ENCODE measurements at regions not wholly inside any gene's neighbourhood (a gene's known extent, or its start where the extent isn't known, plus 50 kb on each side); places are given as distances from the start of the nearest gene placed in this dataset.
"Not testable (repeated sequence)": the region's sequence is repeated elsewhere in the genome, so short reads cannot be mapped to it uniquely, and the experiment has no call there.

GRCh38 chr5:133881576-133882388 lies 86.6 kb downstream of the C5orf15 start:
- DNase-seq (ENCODE audit: low read depth in 3 of 3), result no peak

DNA sequence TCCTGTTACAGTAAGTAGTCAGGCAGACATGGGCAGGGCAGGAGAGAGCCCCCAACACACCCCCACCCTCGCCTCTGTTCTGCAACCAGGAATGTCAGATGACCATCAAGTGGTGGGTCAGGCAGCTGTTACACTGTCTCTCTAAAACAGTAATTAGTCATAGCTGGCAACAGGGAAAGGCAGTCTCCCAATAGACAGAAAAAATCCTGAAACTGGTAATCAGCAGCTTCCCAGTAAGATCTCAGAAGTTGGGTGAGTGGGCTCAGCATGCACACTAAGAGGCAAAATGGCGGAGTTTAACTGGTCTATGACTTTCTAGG lies 90.2 kb downstream of the C5orf15 start:
- no peak for DNase-seq (ENCODE audit: low read depth in 3 of 3)

DNA sequence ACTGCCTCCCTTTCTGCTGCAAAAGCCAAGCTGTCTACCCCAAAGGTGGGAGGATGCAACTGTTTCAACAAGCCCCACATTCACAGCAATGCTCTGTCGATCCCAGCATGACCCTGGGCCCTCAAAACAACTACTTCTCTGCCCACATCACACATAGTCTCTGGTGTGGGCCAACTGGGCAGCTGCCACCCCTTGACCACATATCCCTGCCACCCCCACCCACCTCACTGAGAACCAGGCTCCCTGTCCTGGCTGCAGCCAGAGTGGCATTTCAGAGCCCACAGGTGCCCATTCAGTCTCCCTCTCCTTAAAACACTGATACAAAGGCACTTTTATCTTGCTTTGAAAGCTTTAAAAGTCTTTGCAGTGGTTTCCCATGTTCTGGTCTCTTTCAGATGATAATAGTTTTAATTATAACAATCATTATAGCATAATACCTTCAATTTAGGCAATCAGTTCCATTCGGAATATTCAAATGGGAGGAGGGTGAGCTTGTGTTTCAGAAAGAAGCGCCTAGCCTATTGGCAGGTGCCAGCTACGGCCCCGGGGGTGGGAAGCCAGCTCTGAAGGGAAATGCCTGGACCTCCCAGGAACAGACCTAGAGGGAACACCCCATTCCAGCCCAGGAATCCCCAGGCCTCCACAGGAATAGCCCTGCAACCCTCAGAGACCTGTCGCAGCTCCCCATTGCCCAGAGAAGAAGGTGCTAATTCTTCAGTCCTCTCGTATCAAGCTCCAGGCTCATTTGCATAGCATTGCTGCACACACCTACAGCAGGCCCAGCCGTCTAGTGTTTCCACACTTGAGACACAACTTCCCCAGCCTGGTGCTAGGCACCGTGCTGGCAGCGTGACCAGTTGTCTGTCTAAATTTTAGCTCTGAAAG lies 90.8 kb downstream of the C5orf15 start:
- no peak for DNase-seq (ENCODE audit: low read depth in 3 of 3)

DNA sequence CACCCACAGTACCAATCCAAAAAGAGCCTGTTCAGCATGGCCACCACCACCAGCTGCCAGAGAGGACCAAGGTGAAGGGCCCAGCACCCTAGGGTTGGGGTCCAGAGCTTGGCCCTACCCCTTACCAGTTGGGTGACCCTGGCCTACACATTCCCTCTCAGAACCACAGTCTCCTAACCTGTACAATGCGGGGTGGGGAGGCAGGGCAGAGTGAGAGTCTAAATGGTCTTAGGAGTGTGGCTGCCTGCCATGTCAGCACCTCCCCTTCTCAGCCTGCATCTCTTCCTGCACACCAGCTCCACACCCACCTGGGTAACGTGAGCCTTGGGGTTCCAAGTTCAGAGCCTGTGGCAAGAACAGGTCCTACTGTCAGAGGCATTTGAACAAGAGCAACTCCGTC lies 92.2 kb downstream of the C5orf15 start:
- DNase-seq (ENCODE audit: low read depth in 3 of 3), result no peak

DNA sequence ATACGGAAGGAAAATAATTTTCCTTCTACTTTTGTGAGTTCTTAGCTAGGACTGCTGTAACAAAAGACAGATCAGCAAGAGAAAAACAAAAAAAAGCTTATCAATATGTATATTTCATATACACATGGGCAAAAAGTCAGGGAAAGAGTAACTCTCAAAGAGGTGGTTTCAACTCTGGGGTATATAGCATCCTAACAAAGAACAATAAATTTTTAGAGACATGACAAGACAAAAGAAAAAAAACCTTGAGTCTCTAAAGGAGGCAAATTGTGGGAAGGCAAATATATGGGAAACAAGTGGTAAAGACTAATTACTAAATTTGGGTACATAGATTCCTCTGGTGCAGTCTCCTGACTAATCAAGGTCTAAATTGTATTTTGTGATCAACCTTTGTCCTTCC lies 93.2 kb downstream of the C5orf15 start:
- no peak for DNase-seq (ENCODE audit: low read depth in 3 of 3)

DNA sequence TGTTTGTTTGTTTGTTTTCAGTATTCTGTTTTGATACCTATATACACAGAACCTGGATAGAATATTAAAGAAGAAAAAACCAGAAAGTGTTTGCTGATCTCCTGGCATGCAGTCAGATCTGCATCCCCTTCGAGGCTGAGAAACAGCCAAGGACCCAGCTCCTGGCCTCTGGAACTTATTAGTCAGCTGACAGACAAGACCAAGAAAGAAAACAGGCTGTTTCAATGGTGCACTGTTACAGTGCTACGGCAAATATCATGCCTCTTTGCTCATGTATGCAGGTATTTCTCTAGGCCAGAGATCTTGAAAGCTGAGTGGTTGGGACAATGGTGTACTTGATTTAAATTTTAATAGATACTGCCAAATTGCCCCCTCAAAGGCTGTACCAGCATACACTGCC lies 95.0 kb downstream of the C5orf15 start:
- no peak for DNase-seq (ENCODE audit: low read depth in 3 of 3)

DNA sequence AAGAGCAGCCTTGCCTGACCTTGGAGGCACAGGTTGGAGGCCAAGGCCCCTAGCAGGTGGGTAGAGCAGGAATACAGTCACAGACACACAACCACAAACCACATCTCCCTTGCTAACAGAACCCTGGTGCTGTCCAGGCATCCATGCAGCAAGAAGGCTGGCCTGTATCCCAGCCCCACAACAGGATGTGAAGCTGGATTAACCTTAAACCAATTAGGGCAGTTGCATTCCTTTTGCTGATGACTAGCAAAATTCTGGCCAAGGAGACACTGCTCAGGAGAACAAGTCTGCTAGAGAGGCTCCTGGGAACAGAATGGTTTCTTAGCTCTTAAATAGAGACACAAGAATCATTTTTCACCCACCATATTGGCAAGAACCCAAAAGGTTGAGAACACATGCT lies 97.8 kb downstream of the C5orf15 start:
- DNase-seq (ENCODE audit: low read depth in 3 of 3), result no peak

GRCh38 chr5:133869519-133870335 lies 98.7 kb downstream of the C5orf15 start:
- DNase-seq (ENCODE audit: low read depth in 3 of 3), result no peak

GRCh38 chr5:133868946-133869518 lies 99.4 kb downstream of the C5orf15 start:
- DNase-seq (ENCODE audit: low read depth in 3 of 3), result peak; percentile 67 to 78 (median 67)

DNA sequence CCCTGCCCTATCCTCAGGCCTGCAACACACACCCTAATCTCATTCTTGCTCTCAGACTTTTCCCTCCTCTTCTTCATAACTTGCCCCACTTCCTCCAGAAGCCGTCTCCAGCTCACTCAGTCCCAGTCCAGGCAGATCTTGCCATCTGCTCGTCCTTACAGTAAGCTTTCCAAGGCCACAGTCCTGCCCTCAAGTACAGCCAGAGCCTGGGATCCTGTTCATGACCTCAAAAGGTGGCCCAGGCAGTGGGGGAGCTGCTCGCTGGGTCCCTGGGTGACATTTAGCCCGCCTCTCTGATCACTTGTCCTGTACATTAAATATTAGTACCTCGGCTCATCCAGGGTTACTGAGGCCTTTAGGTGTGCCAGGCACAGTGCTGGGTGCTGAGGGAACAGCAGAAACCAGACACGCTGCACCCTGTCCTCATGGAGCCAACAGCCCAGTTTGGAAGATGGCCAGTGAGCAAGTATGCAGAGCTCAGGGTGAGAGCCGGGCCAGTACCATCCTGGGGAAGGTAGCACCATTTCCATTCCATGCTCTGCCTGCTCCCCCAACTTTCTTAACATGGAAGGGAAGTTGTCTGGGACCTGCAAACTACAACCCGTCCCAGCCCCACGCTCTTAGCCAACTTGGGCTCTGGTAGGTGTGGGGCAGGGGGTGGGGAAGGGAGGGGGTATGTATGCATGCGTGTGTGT lies 100.4 kb downstream of the C5orf15 start:
- DNase-seq (ENCODE audit: low read depth in 3 of 3), result no peak

DNA sequence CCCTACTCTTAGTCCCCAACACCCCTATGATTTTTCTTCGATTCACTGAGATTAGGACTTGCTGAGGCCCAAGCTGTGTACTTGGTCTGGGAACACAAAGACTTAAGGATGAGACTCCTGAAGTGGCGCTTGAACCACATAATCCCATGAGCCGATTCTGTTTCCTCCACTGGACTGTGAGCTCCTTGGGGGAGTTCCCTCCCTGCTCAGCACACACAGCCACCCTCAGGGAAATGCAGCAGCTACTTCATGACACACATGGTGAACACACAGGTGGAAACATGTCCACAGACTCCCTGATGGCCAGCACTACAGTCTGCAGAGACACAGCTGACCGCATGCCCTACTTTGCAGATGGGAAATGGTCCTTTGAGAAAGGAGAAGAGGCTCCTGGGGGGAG lies 101.1 kb downstream of the C5orf15 start:
- DNase-seq (ENCODE audit: low read depth in 3 of 3), result no peak

DNA sequence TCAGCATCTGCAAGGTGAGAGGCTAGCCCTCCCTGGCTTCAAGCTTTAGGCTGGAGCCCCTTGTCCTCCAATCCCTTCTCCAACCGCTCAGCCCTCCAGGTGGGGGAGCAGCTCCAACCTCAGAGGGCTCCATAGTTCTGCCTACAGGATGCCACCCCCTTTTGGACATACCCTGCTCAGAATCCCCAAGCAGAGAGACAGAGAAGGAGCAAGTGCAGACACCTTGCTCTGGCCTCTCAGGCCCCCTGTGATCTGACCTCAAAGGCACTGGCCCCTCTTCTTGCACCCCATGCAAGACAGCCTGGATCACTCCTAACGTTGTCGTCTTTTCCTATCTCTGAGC lies 101.6 kb downstream of the C5orf15 start:
- DNase-seq (ENCODE audit: low read depth in 3 of 3), result no peak

- no peak for DNase-seq (ENCODE audit: low read depth in 3 of 3)
Measured at GRCh38 chr5:133866160-133866902, 102.1 kb downstream of the C5orf15 start.

DNA sequence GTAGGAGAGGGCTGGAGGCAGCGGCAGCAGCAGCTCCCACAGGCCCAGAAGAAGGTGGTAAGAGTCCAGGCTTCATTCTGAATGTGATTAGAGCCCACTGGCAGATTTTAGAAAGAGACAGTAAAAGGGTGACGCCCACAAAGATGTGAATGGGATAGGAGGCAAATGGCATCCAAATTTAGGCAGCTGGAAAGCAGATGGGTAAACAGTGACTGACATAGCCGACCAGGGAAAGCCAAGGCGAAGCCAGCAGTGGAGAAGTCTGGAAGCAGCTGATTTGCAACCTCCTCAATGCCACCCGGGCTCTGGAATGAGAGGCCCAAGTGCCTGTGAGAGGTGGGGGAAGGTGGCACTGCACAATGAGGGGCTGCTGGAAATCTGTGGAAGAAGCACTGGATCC lies 103.3 kb downstream of the C5orf15 start:
- no peak for DNase-seq (ENCODE audit: low read depth in 3 of 3)

- no peak for DNase-seq (ENCODE audit: low read depth in 3 of 3)
Measured at GRCh38 chr5:133864711-133865110, 103.7 kb downstream of the C5orf15 start.

GRCh38 chr5:133863857-133864585 lies 104.4 kb downstream of the C5orf15 start:
- DNase-seq (ENCODE audit: low read depth in 3 of 3), result no peak

GRCh38 chr5:133861161-133861737 lies 107.2 kb downstream of the C5orf15 start:
- DNase-seq (ENCODE audit: low read depth in 3 of 3), result peak in 1 of 3 experiments; percentile 25

DNA sequence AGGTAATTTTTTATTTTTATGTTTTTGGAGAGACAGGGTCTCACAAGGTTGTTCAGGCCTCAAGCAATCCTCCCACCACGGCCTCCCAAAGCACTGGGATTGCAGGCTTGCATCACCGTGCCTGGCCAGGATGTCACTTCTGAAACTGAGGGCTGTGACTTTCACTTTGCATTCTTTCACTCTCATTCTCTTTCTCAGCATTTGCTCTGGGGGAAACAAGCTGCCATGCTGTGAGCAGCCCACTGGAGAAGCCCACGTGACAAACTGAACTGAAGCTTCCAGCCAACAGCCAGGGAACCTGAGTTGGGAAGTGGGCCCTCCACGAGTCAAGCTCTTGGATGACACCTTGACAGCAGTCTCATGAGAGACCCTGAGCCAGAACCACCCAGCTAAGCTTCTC lies 109.4 kb downstream of the C5orf15 start:
- DNase-seq (ENCODE audit: low read depth in 3 of 3), result no peak

DNA sequence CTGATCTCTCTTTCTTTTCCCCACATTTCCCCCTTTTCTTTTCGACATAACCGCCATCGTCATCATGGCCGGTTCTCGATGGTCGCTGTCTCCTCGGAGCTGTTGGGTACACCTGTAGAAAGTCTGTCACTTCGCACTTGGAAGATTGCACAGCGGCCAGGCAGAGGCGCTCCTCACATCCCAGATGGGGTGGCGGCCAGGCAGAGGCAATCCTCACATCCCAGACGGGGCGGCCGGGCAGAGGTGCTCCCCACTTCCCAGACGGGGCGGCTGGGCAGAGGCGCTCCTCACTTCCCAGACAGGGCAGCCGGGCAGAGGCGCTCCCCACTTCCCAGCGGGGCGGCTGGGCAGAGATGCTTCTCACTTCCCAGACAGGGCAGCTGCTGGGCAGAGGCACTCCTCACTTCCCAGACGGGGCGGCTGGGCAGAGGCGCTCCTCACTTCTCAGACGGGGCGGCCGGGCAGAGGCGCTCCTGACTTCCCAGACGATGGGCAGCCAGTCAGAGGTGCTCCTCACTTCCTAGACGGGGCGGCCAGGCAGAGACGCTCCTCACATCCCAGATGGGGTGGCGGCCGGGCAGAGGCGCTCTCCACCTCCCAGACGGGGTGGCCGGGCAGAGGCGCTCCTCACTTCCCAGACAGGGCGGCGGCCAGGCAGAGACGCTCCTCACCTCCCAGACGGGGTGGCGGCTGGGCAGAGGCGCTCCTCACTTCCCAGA lies 110.7 kb downstream of the C5orf15 start:
- DNase-seq (ENCODE audit: low read depth in 3 of 3), result not testable (repeated sequence)
